ENCODE measurements at regions not wholly inside any gene's neighbourhood (a gene's known extent, or its start where the extent isn't known, plus 50 kb on each side); places are given as distances from the start of the nearest gene placed in this dataset.

DNA sequence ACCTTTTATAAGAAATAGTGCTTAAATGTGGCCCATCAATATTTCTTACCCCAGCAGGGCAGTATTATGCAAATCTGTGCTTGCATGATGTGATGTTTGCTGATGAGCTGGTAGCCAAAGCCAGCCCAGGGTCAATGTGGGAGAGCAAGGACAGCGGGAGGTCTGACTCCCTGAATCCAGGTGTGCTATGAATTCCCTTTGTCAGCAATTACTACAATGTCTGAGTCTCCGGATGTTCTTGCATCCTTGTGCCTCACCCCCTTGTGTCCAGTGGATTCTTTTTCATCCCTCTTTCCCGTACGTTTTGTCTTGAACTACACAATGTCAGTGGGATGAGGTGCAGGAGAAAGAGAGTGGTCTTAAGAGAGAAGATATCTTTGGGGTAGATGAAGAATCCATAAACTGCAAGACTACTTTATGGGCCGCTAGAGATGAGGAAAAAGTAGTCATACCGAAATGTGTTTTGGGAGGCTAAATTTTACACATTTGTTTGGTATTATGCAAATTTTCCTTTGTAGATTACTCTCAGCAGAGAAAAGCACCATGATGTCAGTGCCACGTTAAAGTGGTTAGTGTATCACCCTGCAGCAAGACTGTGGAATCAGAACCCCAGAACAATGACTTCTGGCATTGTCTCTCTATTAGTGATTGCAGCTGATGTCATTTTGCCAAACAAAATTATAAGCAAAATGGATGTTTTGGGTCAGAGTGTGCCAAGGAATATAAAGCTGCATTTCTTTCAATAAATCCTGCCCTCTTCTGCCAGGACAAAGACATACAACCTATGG lies 53.5 kb upstream of the TSHZ3 start:
- Histone ChIP-seq H3K27me3 (peaks cover 11% of the 10 kb centered on the region), H3K4me3 (ENCODE audit: low read depth in 1 of 2, low read length in 1 of 2) (no peak overlapping the region), H3K27ac (no peak overlapping the region), H3K4me1 (ENCODE audit: control insufficient read depth in 1 of 2, insufficient read depth in 1 of 2, low read depth in 1 of 2, low read length in 1 of 2) (no peaks in the 10 kb centered on the region), H3K9me3 (no peaks in the 10 kb centered on the region), H3K36me3 (no peaks in the 10 kb centered on the region)
- no peak for TF ChIP-seq CTCF (IDR thresholded peaks at IDR 0.05)

DNA sequence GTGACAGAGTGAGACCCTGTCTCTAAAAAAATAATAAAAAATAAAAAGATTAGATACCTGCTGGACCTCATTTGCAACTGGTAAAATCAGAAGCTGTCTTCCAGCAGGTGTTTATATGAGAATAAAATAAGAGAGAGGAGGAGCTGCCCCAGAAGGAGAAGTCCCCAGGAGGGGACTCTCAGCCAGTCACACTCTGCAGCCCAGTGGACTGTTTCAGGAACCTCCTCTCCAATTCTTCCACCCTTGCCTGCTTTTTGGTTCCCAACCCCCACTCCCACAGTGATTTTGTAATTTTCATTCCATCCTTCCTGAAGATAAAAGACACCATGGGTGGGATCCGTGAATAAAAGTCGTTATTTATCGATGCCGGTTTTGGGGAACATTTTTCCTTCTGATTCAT lies 56.9 kb upstream of the TSHZ3 start:
- H3K27ac ChIP-seq, result no peak overlapping the region
- TF ChIP-seq CTCF (IDR thresholded peaks at IDR 0.05), result no peak
- no peaks in the 10 kb centered on the region for H3K9me3 ChIP-seq
- H3K36me3 ChIP-seq, result no peaks in the 10 kb centered on the region
- H3K4me3 ChIP-seq (ENCODE audit: low read depth in 1 of 2, low read length in 1 of 2), result no peak overlapping the region
- H3K27me3 ChIP-seq, result peaks cover 7% of the 10 kb centered on the region
- no peaks in the 10 kb centered on the region for H3K4me1 ChIP-seq (ENCODE audit: control insufficient read depth in 1 of 2, insufficient read depth in 1 of 2, low read depth in 1 of 2, low read length in 1 of 2)

GRCh38 chr19:31408460-31409124 lies 59.4 kb upstream of the TSHZ3 start:
- Histone ChIP-seq H3K36me3 (no peaks in the 10 kb centered on the region), H3K27me3 (peaks cover 7% of the 10 kb centered on the region), H3K4me1 (ENCODE audit: control insufficient read depth in 1 of 2, insufficient read depth in 1 of 2, low read depth in 1 of 2, low read length in 1 of 2) (no peaks in the 10 kb centered on the region), H3K27ac (no peak overlapping the region), H3K9me3 (no peaks in the 10 kb centered on the region), H3K4me3 (ENCODE audit: low read depth in 1 of 2, low read length in 1 of 2) (no peak overlapping the region)
- TF ChIP-seq CTCF (IDR thresholded peaks at IDR 0.05), result no peak

GRCh38 chr19:31413353-31413752 lies 64.1 kb upstream of the TSHZ3 start:
- H3K4me1 ChIP-seq (ENCODE audit: control insufficient read depth in 1 of 2, insufficient read depth in 1 of 2, low read depth in 1 of 2, low read length in 1 of 2), result no peaks in the 10 kb centered on the region
- H3K36me3 ChIP-seq, result no peaks in the 10 kb centered on the region
- no peak for TF ChIP-seq CTCF (IDR thresholded peaks at IDR 0.05)
- H3K4me3 ChIP-seq (ENCODE audit: low read depth in 1 of 2, low read length in 1 of 2), result no peak overlapping the region
- H3K9me3 ChIP-seq, result no peaks in the 10 kb centered on the region
- no peak overlapping the region for H3K27ac ChIP-seq
- no peaks in the 10 kb centered on the region for H3K27me3 ChIP-seq

DNA sequence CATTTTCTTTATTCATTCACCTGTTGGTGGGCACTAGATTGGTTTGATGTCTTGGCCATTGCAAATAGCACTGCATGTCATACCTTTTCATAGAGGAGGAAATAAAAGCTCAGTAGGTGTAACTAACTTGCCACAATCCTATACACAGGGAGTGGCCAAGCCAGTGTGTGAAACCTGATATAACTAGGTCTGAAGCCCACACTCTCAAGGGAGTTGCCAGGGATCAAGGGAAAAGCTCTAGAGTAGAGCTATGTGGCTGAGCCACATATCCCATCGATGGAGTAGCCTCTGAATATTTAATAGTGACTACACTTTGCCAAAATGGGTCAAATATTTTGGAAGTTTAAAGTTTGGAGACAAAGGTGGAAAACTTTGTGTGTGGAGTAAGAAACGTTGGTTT lies 66.1 kb upstream of the TSHZ3 start:
- no peaks in the 10 kb centered on the region for H3K36me3 ChIP-seq
- TF ChIP-seq CTCF (IDR thresholded peaks at IDR 0.05), result no peak
- H3K27ac ChIP-seq, result no peak overlapping the region
- H3K4me3 ChIP-seq (ENCODE audit: low read depth in 1 of 2, low read length in 1 of 2), result no peak overlapping the region
- H3K4me1 ChIP-seq (ENCODE audit: control insufficient read depth in 1 of 2, insufficient read depth in 1 of 2, low read depth in 1 of 2, low read length in 1 of 2), result no peaks in the 10 kb centered on the region
- peaks cover 7% of the 10 kb centered on the region for H3K27me3 ChIP-seq
- H3K9me3 ChIP-seq, result no peaks in the 10 kb centered on the region
